ENCODE measurements at regions not wholly inside any gene's neighbourhood (a gene's known extent, or its start where the extent isn't known, plus 50 kb on each side); places are given as distances from the start of the nearest gene placed in this dataset.

DNA sequence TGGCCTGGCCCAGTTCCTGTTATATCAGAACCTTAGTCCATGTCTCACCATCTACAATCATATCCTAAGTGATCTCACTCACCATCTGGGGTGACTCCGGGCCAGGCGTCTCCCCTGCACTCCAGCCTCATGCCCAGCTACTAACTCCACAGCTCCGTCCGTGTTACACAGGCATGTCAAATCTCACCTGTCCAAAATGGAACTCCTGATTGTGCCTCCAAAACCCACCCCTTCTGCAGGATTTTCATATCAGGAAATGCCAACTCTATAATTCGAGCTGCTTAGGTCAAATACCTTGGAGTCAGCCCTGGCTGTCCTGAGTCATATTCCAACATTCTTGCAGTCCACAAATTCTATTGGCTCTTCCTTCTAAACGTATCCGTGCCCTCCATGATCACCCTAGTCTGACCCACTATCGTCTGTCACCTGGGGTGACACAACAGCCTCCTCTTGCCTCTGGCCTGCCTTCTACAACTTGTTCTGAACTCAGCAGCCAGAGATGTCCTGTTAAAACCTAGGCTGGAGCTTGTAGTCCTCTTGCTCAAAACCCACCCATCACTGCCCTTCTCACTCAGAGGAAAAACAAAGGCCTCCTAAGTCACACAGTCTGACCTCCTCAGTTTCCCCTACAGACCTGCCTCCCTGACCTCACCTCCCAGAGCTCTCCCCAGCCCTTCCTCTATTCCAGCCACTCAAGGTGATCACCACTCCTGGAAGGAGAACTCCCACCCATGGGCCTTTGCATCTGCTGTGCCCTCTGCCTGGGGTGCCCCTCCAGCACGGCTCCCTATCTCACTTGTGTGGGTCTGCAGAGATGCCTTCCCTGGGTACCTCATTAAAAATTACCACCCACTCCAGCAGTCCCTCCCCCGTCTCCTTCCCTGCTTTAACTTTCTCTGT, 85.3 kb upstream of the SIRPA start:
- Histone ChIP-seq H3K4me1 (peaks cover 0 to 25% (median 10%) of the 10 kb centered on the region in 4 donors), H3K9me3 (no peaks in the 10 kb centered on the region), H3K27me3 (no peaks in the 10 kb centered on the region), H3K4me3 (no peak overlapping the region), H3K27ac (no peak overlapping the region), H3K36me3 (no peaks in the 10 kb centered on the region)
- DNase-seq, result no peak
- no peak for TF ChIP-seq POLR2A (IDR thresholded peaks at IDR 0.05)
- TF ChIP-seq, protein P1, sequence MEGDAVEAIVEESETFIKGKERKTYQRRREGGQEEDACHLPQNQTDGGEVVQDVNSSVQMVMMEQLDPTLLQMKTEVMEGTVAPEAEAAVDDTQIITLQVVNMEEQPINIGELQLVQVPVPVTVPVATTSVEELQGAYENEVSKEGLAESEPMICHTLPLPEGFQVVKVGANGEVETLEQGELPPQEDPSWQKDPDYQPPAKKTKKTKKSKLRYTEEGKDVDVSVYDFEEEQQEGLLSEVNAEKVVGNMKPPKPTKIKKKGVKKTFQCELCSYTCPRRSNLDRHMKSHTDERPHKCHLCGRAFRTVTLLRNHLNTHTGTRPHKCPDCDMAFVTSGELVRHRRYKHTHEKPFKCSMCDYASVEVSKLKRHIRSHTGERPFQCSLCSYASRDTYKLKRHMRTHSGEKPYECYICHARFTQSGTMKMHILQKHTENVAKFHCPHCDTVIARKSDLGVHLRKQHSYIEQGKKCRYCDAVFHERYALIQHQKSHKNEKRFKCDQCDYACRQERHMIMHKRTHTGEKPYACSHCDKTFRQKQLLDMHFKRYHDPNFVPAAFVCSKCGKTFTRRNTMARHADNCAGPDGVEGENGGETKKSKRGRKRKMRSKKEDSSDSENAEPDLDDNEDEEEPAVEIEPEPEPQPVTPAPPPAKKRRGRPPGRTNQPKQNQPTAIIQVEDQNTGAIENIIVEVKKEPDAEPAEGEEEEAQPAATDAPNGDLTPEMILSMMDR (IDR thresholded peaks at IDR 0.05), result no peak

DNA sequence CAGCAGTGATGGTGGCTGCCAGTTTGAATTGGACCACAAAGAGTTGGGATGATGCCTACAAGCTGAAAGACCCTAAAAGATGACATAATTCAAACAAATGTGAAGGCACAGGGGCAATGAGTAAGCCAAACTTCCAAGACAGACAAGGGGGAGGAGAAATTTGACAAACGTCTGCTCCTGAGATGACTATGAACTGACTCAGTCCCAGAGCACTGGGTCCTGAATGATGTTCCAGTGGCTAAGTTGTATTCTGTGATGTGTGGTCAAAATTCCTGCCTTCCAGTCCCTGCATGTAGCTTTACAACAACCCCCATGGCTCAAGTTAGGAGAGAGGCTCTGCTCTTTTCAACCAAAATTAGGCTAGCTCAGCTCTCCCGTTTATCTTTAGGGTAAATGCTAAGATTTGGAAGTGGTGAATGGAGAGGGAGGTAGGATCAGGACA, 86.1 kb upstream of the SIRPA start:
- Histone ChIP-seq H3K27ac (no peak overlapping the region), H3K36me3 (no peaks in the 10 kb centered on the region), H3K9me3 (no peaks in the 10 kb centered on the region), H3K4me1 (peaks cover 0 to 25% (median 12%) of the 10 kb centered on the region in 4 donors), H3K4me3 (no peak overlapping the region), H3K27me3 (no peaks in the 10 kb centered on the region)
- TF ChIP-seq, protein P1 (IDR thresholded peaks at IDR 0.05), result no peak
- TF ChIP-seq POLR2A (IDR thresholded peaks at IDR 0.05), result no peak
- no peak for DNase-seq

DNA sequence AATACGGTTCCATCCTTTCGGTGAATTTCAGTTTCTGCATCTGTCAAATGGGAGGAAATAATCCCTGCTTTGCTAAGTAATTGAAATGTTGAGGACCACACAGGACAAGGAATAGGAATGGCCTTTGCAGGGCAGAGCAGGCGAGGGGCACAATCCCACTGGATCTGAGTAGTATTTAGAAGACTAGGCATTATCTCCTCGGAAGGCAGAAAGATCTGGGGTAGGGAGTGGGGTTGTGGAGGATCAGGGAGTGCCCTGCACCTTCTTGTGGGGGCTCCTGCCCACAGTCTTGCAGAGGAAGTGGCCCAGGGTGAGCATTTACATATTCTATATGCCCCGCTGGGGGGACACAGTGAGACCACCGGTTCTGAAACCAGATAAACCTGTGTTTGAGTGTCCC, 87.1 kb upstream of the SIRPA start:
- Histone ChIP-seq H3K4me3 (no peak overlapping the region), H3K27ac (no peak overlapping the region), H3K9me3 (no peaks in the 10 kb centered on the region), H3K36me3 (no peaks in the 10 kb centered on the region), H3K4me1 (peaks cover 0 to 23% (median 13%) of the 10 kb centered on the region in 4 donors), H3K27me3 (no peaks in the 10 kb centered on the region)
- TF ChIP-seq, protein P1 (IDR thresholded peaks at IDR 0.05), result no peak
- no peak for TF ChIP-seq POLR2A (IDR thresholded peaks at IDR 0.05)
- no peak for DNase-seq

DNA sequence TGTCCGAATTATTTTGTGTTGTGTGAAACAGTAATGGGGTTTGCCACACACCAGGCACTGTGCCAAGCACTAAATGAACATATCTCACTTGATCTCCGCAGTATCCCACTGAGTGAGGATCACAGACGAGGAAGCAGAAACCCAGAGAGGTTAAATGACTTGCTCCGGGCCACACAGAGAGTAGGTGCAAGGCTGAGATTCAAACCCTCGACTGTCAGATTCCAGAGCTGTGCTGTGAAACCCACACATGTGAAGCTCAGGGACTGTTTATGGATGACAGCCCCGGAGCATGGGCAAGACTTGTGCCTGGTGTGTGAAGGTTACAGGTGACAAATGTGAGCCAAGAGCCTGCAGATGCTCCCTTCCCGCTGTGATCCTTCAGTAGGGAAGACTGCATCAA, 87.8 kb upstream of the SIRPA start:
- Histone ChIP-seq H3K27me3 (no peaks in the 10 kb centered on the region), H3K4me3 (no peak overlapping the region), H3K27ac (no peak overlapping the region), H3K36me3 (no peaks in the 10 kb centered on the region), H3K4me1 (peaks cover 0 to 25% (median 13%) of the 10 kb centered on the region in 4 donors), H3K9me3 (no peaks in the 10 kb centered on the region)
- no peak for DNase-seq
- TF ChIP-seq, protein P1 (IDR thresholded peaks at IDR 0.05), result no peak
- no peak for TF ChIP-seq POLR2A (IDR thresholded peaks at IDR 0.05)

DNA sequence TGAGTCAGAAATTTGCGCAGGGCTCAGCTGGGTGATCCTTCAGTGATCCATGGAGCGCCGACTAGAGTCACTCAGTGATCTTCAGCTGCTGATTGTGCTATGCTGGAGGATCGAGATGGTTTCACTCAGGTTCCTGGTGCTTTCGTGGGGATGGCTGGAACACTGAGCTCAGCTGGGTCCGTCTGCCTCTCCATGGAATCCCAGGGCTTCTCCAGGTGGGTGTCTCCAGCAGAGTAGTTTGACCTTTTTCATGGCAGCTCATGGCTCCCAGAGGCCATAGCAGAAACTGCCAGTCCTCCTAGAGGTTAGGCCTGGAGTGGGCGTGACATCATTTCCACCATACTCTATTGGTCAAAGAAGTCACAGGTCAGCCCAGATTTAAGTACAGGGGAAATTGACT, 88.8 kb upstream of the SIRPA start:
- Histone ChIP-seq H3K4me1 (peaks cover 0 to 26% (median 11%) of the 10 kb centered on the region in 4 donors), H3K27ac (no peak overlapping the region), H3K27me3 (no peaks in the 10 kb centered on the region), H3K36me3 (no peaks in the 10 kb centered on the region), H3K9me3 (no peaks in the 10 kb centered on the region), H3K4me3 (no peak overlapping the region)
- no peak for DNase-seq
- TF ChIP-seq POLR2A (IDR thresholded peaks at IDR 0.05), result no peak
- TF ChIP-seq, protein P1 (IDR thresholded peaks at IDR 0.05), result no peak

All from Peyer's patch (tissue), 4 donors.